ENCODE measurements at regions not wholly inside any gene's neighbourhood (a gene's known extent, or its start where the extent isn't known, plus 50 kb on each side); places are given as distances from the start of the nearest gene placed in this dataset.

GRCh38 chr13:61830475-61830874 lies 414.8 kb upstream of the PCDH20 start:
- H3K9ac ChIP-seq (ENCODE audit: insufficient read depth, low read depth, low read length): no peak overlapping the region
- no peak overlapping the region for H3K4me2 ChIP-seq (ENCODE audit: low read depth, low read length)
- no peak for DNase-seq (ENCODE audit: low spot score)
- no peak for TF ChIP-seq RCOR2 (CRISPR knock-in tag; IDR thresholded peaks at IDR 0.05)
- no peak for TF ChIP-seq CBFB (CRISPR knock-in tag; IDR thresholded peaks at IDR 0.05)
- no peak for TF ChIP-seq CEBPG (CRISPR knock-in tag; IDR thresholded peaks at IDR 0.05)
- intact Hi-C loops (cut with micrococcal nuclease; ENCODE audit: unreplicated experiment) (no loop called here), in situ Hi-C loops (cut with HindIII; ENCODE audit: extremely low pct_ligation_motif_present, low pct_unique_long_range_greater_than_20kb) (no loop called here)
- FAIRE-seq: no peak
- no peaks in the 10 kb centered on the region for H3K4me1 ChIP-seq (ENCODE audit: insufficient read depth, low read length)
- H3K4me3 ChIP-seq (replicated peaks in 1 of 3; ENCODE audit: insufficient read depth in 1 of 3, low read depth in 2 of 3, low read length in 3 of 3): no peak overlapping the region
- no peaks in the 10 kb centered on the region for H3K79me2 ChIP-seq (ENCODE audit: insufficient read depth, low read length)
- H3K27ac ChIP-seq (ENCODE audit: extremely low read length, insufficient read depth, low read length): no peak overlapping the region
- H4K20me1 ChIP-seq (ENCODE audit: insufficient read depth, low read length): no peaks in the 10 kb centered on the region
- H3K36me3 ChIP-seq (replicated peaks in 1 of 2; ENCODE audit: control insufficient read depth in 1 of 2, insufficient read depth in 2 of 2, low read length in 2 of 2): no peaks in the 10 kb centered on the region
- no peak for ATAC-seq
- ChIA-PET CTCF (ENCODE audit: low intra/inter-chr PET ratio, low total read pairs) (no interaction called here), POLR2A (no interaction called here)
- no peak overlapping the region for H2AFZ ChIP-seq (ENCODE audit: low read length)
- 0% methylated on average over 1 of the region's 1 CpG for WGBS (ENCODE audit: low lambda C conversion rate)
- BruUV-seq (replicated peaks): no TSS peak
- no peaks in the 10 kb centered on the region; the same call in 1 of the 2 replicates for H3K9me3 ChIP-seq (ENCODE audit: low read length)
- H3K27me3 ChIP-seq (ENCODE audit: control insufficient read depth in 1 of 2, insufficient read depth in 2 of 2, low read length in 2 of 2): no peaks in the 10 kb centered on the region

- Histone ChIP-seq H3K4me2 (ENCODE audit: low read depth, low read length) (no peak overlapping the region), H3K9me3 (ENCODE audit: low read length) (no peaks in the 10 kb centered on the region; the same call in 1 of the 2 replicates), H2AFZ (ENCODE audit: low read length) (no peak overlapping the region), H3K4me3 (replicated peaks in 1 of 3; ENCODE audit: insufficient read depth in 1 of 3, low read depth in 2 of 3, low read length in 3 of 3) (no peak overlapping the region), H3K27me3 (ENCODE audit: control insufficient read depth in 1 of 2, insufficient read depth in 2 of 2, low read length in 2 of 2) (no peaks in the 10 kb centered on the region), H3K27ac (ENCODE audit: extremely low read length, insufficient read depth, low read length) (no peak overlapping the region), H3K4me1 (ENCODE audit: insufficient read depth, low read length) (no peaks in the 10 kb centered on the region), H4K20me1 (ENCODE audit: insufficient read depth, low read length) (no peaks in the 10 kb centered on the region), H3K79me2 (ENCODE audit: insufficient read depth, low read length) (no peaks in the 10 kb centered on the region), H3K9ac (ENCODE audit: insufficient read depth, low read depth, low read length) (no peak overlapping the region), H3K36me3 (replicated peaks in 1 of 2; ENCODE audit: control insufficient read depth in 1 of 2, insufficient read depth in 2 of 2, low read length in 2 of 2) (no peaks in the 10 kb centered on the region)
- 6% methylated on average over 1 of the region's 1 CpG for WGBS (ENCODE audit: low lambda C conversion rate)
- in situ Hi-C loops (cut with HindIII; ENCODE audit: extremely low pct_ligation_motif_present, low pct_unique_long_range_greater_than_20kb) (no loop called here), intact Hi-C loops (cut with micrococcal nuclease; ENCODE audit: unreplicated experiment) (no loop called here)
- no TSS peak for BruUV-seq (replicated peaks)
- POLR2A ChIA-PET: no interaction called here
- no peak for ATAC-seq
- CTCF ChIA-PET (ENCODE audit: low intra/inter-chr PET ratio, low total read pairs): no interaction called here
- FAIRE-seq: no peak
- DNase-seq (ENCODE audit: low spot score): no peak
- TF ChIP-seq ZFX (CRISPR knock-in tag; IDR thresholded peaks at IDR 0.05; ENCODE audit: low read depth) (no peak), ZNF225 (CRISPR knock-in tag; IDR thresholded peaks at IDR 0.05) (no peak), ADNP (CRISPR knock-in tag; IDR thresholded peaks at IDR 0.05) (no peak), KAT2B (IDR thresholded peaks at IDR 0.05; ENCODE audit: borderline replicate concordance, low read depth, low read length) (no peak), NAIF1 (CRISPR knock-in tag; IDR thresholded peaks at IDR 0.05; ENCODE audit: borderline replicate concordance) (no peak)
- TF ChIP-seq, protein P1, sequence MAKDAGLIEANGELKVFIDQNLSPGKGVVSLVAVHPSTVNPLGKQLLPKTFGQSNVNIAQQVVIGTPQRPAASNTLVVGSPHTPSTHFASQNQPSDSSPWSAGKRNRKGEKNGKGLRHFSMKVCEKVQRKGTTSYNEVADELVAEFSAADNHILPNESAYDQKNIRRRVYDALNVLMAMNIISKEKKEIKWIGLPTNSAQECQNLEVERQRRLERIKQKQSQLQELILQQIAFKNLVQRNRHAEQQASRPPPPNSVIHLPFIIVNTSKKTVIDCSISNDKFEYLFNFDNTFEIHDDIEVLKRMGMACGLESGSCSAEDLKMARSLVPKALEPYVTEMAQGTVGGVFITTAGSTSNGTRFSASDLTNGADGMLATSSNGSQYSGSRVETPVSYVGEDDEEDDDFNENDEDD (CRISPR knock-in tag; IDR thresholded peaks at IDR 0.05; ENCODE audit: borderline replicate concordance): no peak
- TF ChIP-seq, protein P2, sequence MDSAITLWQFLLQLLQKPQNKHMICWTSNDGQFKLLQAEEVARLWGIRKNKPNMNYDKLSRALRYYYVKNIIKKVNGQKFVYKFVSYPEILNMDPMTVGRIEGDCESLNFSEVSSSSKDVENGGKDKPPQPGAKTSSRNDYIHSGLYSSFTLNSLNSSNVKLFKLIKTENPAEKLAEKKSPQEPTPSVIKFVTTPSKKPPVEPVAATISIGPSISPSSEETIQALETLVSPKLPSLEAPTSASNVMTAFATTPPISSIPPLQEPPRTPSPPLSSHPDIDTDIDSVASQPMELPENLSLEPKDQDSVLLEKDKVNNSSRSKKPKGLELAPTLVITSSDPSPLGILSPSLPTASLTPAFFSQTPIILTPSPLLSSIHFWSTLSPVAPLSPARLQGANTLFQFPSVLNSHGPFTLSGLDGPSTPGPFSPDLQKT (CRISPR knock-in tag; IDR thresholded peaks at IDR 0.05; ENCODE audit: borderline replicate concordance): no peak
Observed at GRCh38 chr13:61824168-61824567, 408.5 kb upstream of the PCDH20 start.
